ENCODE measurements at regions not wholly inside any gene's neighbourhood (a gene's known extent, or its start where the extent isn't known, plus 50 kb on each side); places are given as distances from the start of the nearest gene placed in this dataset.

GRCh38 chr3:115475178-115476041 is 147.9 kb upstream of the GAP43 start:
- no peak for DNase-seq

GRCh38 chr3:115476472-115476871 is 146.8 kb upstream of the GAP43 start:
- no peak for DNase-seq

DNA sequence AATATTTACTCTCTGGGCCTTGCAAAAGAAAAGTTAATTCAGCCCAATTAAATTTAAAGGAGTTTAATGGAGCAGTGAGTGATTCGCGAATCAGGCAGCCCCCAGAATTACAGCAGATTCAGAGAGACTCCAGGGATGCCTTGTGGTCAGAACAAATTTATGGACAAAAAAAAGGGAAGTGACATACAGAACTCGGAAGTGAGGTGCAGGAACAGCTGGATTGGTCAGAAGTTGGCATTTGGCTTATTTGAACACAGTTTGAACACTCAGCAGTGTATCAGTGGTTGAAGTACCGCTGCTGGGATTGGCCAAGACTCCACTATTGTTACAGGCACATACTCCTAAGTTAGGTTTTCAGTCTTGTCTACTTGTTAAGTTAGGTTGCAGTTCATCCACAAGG is 145.0 kb upstream of the GAP43 start:
- DNase-seq, result no peak

- DNase-seq, result no peak
These were observed 136.4 kb upstream of the GAP43 start for GRCh38 chr3:115486880-115487279.

GRCh38 chr3:115487968-115488367 is 135.3 kb upstream of the GAP43 start:
- DNase-seq, result no peak

DNA sequence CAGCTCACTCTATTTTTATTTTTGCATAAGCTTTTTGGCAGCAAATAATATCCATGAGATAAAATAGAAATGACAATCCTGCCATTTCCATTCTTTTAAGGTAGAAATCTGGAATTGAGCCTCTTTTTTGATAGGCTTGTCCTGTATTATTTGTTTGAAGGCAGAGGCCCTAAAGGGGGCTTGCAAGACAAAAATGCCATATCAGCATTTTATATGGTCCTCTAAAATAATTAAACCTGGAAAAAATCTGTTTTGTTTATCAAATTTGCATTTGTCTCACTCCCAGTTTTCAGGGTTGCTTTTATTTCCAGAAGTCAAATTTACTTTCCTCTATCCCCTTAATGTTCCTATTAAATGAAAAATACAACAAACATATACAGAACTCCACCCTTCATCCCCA is 134.9 kb upstream of the GAP43 start:
- no peak for DNase-seq

GRCh38 chr3:115494826-115495225 is 128.5 kb upstream of the GAP43 start:
- no peak for DNase-seq

GRCh38 chr3:115498421-115498820 is 124.9 kb upstream of the GAP43 start:
- DNase-seq, result no peak

- no peak for DNase-seq
These were observed 124.4 kb upstream of the GAP43 start for GRCh38 chr3:115498898-115499297.

- DNase-seq, result no peak
These were observed 123.6 kb upstream of the GAP43 start for GRCh38 chr3:115499666-115500065.

DNA sequence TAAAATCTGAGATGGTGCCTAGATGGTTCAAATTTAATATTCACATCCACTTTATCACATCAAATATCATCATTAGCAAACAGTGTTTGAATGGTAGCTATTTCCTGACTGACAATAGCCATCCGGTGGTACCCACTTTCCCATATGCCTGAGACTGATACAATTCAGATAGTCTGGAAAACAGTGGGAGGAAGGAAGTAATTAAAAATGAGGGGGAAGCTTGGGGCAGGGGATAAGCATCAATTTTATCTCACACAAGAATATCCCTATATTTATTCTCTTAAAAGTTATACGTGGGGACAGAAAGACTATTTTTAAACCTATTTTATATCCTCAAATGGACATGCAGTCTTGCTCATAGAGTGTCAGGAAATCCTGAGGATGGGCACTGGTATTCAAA is 122.5 kb upstream of the GAP43 start:
- DNase-seq, result no peak

- DNase-seq, result no peak
These were observed 121.2 kb upstream of the GAP43 start for GRCh38 chr3:115502128-115502527.

GRCh38 chr3:115503394-115503793 is 119.9 kb upstream of the GAP43 start:
- DNase-seq, result no peak

GRCh38 chr3:115508562-115508961 is 114.7 kb upstream of the GAP43 start:
- no peak for DNase-seq

DNA sequence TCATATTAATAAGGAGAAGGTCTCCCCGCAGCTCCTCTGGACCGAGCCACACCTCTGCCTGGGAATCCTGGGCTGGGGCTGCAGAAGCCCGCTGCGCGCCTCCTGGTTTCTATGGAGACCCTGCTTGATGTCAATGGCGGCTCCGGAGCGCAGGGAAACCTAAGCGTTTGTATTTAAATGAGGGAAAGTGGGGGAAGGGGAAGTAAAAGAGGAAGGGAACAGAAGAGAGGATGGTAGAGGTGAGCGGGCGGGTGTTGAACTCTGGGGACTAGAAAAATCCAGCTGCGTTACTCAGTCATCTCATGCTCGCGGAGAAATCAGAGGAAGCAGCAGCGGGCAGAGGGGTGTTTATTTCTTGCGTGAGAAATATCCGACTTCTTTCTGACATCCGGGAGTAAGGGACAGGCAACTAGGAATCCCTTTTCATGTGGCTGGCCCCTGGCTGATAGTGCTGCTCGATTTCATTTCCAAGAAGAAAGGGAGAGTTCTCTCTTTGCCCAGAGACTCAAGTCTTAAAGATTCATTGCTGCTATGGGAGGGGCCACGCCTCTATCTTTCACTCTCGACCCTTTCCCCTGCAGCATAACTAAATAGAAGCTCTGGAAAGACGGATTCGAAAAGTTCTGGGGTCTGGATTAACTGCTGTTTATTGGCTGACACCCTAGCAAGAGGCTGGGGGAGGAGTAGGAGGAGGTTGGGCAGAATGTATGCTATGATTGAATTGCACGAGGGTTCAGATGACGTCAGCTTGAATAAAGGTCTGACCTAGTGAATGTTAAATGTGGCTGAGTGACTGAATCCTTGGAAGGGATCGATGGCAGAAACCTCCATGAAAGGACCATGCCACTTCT is 110.5 kb upstream of the GAP43 start:
- peak; percentile 33 for DNase-seq

- no peak for DNase-seq
These were observed 109.9 kb upstream of the GAP43 start for GRCh38 chr3:115513416-115513800.

DNA sequence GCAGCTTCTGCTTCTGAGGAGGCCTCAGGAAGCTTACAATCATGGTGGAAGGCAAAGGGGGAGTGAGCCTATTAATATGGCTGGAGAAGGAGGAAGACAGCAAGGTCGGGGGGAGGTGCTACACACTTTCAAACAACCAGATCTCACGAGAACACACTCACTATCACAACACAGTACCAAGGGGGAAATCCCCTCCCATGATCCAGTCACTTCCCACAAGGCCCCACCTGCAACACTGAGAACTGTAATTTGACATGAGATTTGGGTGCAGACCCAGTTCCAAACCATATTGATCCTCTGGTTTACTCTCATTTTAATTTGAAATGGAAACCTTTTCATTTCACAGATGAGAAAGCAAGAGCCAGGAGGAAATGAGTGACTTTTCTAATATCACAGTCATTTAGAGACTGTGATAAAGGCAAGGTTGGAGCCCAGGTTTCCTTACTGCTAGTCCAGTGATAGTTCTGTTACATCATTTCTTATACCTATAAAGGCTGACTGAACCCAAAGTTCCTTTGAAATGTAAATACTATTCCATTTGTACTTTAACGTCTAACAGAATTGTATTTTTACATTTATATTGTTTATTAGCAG is 105.8 kb upstream of the GAP43 start:
- DNase-seq, result no peak

- DNase-seq, result peak; percentile 50
These were observed 105.0 kb upstream of the GAP43 start for GRCh38 chr3:115518100-115518852.

GRCh38 chr3:115520241-115520640 is 103.1 kb upstream of the GAP43 start:
- no peak for DNase-seq

DNA sequence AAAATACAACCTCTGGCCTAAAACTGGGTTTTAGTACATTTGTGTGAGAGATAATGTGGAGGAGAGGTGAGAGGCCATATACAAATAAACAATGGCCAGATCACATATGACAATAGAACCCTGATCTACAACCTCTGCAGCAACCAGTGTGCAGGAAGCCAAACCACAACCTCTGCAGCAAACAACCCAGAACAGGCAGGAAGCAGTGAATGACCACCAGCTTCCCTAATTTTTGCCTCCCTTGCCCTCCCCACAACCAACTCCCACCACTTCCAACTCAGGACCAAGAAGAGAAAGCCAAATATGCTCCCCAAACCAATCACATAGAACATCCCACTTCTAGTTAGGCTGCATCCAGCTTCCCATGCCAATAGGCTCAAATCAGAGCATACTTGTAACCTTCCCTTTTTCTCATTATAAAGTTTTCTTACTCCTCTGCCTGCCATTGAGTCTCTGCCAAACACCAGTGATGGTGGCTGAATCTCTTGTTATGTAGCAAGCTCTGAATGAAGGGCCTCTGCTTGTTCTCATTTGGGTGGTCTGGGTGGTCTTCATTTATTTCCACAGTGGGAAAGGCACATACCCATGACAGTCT is 102.6 kb upstream of the GAP43 start:
- no peak for DNase-seq

DNA sequence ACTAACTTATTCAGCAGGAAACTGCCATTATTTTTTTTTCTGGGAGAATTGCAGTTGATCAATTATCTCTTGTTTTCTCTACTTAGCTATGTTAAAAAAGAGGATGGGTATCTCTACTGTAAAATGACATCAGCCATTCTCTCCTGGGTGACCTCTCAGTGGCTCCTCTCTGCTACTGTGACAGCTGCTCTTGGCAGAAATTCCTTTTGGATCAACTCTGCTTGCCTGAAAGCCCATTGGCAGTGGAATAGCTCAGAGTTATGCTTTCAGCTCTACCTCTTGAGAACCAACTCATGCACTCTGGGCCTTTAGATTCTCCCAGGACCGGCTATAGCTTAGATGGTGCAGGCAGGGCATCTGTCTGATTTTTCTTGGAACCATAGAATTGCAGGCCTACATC is 99.9 kb upstream of the GAP43 start:
- no peak for DNase-seq

DNA sequence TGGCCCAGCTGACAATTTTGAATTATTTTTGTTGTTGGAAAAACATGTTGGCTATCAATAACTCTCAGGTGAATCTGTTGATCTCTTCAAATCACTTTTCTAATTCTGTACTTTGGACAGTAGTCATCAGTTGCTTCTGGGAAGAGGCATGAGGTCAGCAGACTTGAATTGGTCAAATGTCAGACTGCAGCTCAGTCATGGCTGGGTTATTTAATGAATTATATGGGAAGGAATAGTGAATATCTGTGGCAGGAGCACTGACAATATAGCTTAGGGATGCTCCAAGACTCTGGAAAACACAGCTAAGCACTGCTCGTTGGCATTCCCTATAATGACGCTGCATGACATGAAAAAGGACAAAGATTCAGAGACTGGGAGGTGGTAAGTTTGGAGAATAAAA is 98.8 kb upstream of the GAP43 start:
- DNase-seq, result no peak

DNA sequence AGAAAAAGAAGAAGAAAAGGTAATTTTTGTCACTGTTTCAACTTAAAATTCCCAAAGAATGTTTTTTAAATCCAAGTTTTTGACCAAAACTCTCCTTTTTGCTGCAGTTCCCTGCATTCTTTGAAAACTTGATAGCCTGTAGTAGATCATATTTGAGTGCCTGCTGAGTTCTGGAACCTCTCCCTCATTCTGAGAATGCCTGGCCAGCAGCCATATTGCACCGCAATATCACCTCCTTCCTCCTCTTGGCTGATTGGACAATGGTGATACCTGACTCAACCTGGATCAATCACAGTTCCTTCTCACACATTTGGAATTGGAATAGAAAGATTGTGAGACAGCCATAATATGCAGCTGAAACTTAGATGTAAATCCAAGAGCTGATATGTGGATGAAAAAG is 97.6 kb upstream of the GAP43 start:
- DNase-seq, result no peak

Data from DMS 273 treated with DMSO at 0.1 percent for 48 hours (cell line).